ENCODE measurements at regions not wholly inside any gene's neighbourhood (a gene's known extent, or its start where the extent isn't known, plus 50 kb on each side); places are given as distances from the start of the nearest gene placed in this dataset.

GRCh38 chr1:91073299-91073698 is 51.5 kb upstream of the ZNF644 start:
- WGBS (ENCODE audit: insufficient coverage, low coverage, missing lambda C conversion rate), result 3% methylated on average over 2 of the region's 2 CpGs
- in situ Hi-C loops (cut with MboI), result no loop called here

GRCh38 chr1:91071838-91072237 is 50.0 kb upstream of the ZNF644 start:
- Histone ChIP-seq H3K9me1 (ENCODE audit: control insufficient read depth, insufficient read depth, low read length) (no peaks in the 10 kb centered on the region), H3K79me2 (ENCODE audit: control insufficient read depth, insufficient read depth, low read length) (no peaks in the 10 kb centered on the region), H3K4me2 (ENCODE audit: insufficient read depth, low read length) (no peak overlapping the region), H3K4me1 (replicated peaks in 1 of 2; ENCODE audit: control insufficient read depth in 2 of 2, insufficient read depth in 2 of 2, low read length in 2 of 2) (no peaks in the 10 kb centered on the region), H4K20me1 (replicated peaks; ENCODE audit: control insufficient read depth, insufficient read depth, low read length) (no peaks in the 10 kb centered on the region), H3K27me3 (ENCODE audit: control insufficient read depth in 2 of 2, insufficient read depth in 2 of 2, low read length in 2 of 2) (peaks cover 0 to 2% of the 10 kb centered on the region in 2 experiments; a peak in 1 of 5 replicates), H3K9ac (ENCODE audit: insufficient read depth in 1 of 2, low read depth in 2 of 2, low read length in 2 of 2) (no peak overlapping the region), H2AFZ (ENCODE audit: low read depth, low read length) (no peak overlapping the region), H3K36me3 (ENCODE audit: control insufficient read depth, insufficient read depth, low read length) (no peaks in the 10 kb centered on the region), H3K4me3 (no peak overlapping the region), H3K27ac (ENCODE audit: extremely low read depth, low read depth, low read length) (no peak overlapping the region), H3K9me3 (replicated peaks; ENCODE audit: control insufficient read depth, insufficient read depth, low read depth, low read length) (no peaks in the 10 kb centered on the region)
- intact Hi-C loops (cut with micrococcal nuclease), result no loop called here
- BruUV-seq (replicated peaks), result no TSS peak
- ATAC-seq, result no peak
- TF ChIP-seq ZNF146 (CRISPR knock-in tag; IDR thresholded peaks at IDR 0.05; ENCODE audit: unreplicated experiment) (peak; percentile 54), ZFP36 (IDR thresholded peaks at IDR 0.05; ENCODE audit: low read depth, low read length, partially characterized antibody) (no peak)
- DNase-seq (ENCODE audit: extremely low read depth in 1 of 4, low spot score in 3 of 4), result no peak
- no peak for FAIRE-seq
- CTCF ChIA-PET (ENCODE audit: low intra/inter-chr PET ratio), result no interaction called here
- WGBS (ENCODE audit: insufficient coverage, low coverage, missing lambda C conversion rate), result 19% methylated on average over 5 of the region's 5 CpGs
- in situ Hi-C loops (cut with MboI), result no loop called here
- POLR2A ChIA-PET, result no interaction called here

More at GRCh38 chr1:91073299-91073698, 51.5 kb upstream of the ZNF644 start:
- H2AFZ ChIP-seq (ENCODE audit: low read depth, low read length), result no peak overlapping the region
- H3K4me1 ChIP-seq (replicated peaks in 1 of 2; ENCODE audit: control insufficient read depth in 2 of 2, insufficient read depth in 2 of 2, low read length in 2 of 2), result no peaks in the 10 kb centered on the region
- FAIRE-seq (no peak), DNase-seq (ENCODE audit: extremely low read depth in 1 of 4, low spot score in 3 of 4) (no peak), ATAC-seq (no peak)
- no peaks in the 10 kb centered on the region for H4K20me1 ChIP-seq (replicated peaks; ENCODE audit: control insufficient read depth, insufficient read depth, low read length)
- CTCF ChIA-PET (ENCODE audit: low intra/inter-chr PET ratio), result no interaction called here
- POLR2A ChIA-PET, result no interaction called here
- H3K79me2 ChIP-seq (ENCODE audit: control insufficient read depth, insufficient read depth, low read length), result no peaks in the 10 kb centered on the region
- H3K9me1 ChIP-seq (ENCODE audit: control insufficient read depth, insufficient read depth, low read length), result no peaks in the 10 kb centered on the region
- no peak overlapping the region for H3K27ac ChIP-seq (ENCODE audit: extremely low read depth, low read depth, low read length)
- intact Hi-C loops (cut with micrococcal nuclease), result no loop called here
- H3K36me3 ChIP-seq (ENCODE audit: control insufficient read depth, insufficient read depth, low read length), result no peaks in the 10 kb centered on the region
- H3K27me3 ChIP-seq (ENCODE audit: control insufficient read depth in 2 of 2, insufficient read depth in 2 of 2, low read length in 2 of 2), result peaks cover 0 to 2% of the 10 kb centered on the region in 2 experiments; a peak in 1 of 5 replicates
- BruUV-seq (replicated peaks), result no TSS peak
- H3K9me3 ChIP-seq (replicated peaks; ENCODE audit: control insufficient read depth, insufficient read depth, low read depth, low read length), result no peaks in the 10 kb centered on the region
- H3K4me2 ChIP-seq (ENCODE audit: insufficient read depth, low read length), result no peak overlapping the region
- no peak overlapping the region for H3K4me3 ChIP-seq
- H3K9ac ChIP-seq (ENCODE audit: insufficient read depth in 1 of 2, low read depth in 2 of 2, low read length in 2 of 2), result no peak overlapping the region
- TF ChIP-seq TAF9B (IDR thresholded peaks at IDR 0.05; ENCODE audit: partially characterized antibody) (no peak), PRMT5 (CRISPR knock-in tag; IDR thresholded peaks at IDR 0.05) (no peak), DACH1 (IDR thresholded peaks at IDR 0.05; ENCODE audit: partially characterized antibody) (no peak), CHD1 (IDR thresholded peaks at IDR 0.05; ENCODE audit: low read length) (no peak), HDAC1 (IDR thresholded peaks at IDR 0.05) (no peak), SIN3A (IDR thresholded peaks at IDR 0.05; ENCODE audit: borderline replicate concordance in 2 of 2, control insufficient read depth in 1 of 2, low read depth in 2 of 2, low read length in 2 of 2) (no peak), DNMT1 (IDR thresholded peaks at IDR 0.05) (no peak), ZNF431 (CRISPR knock-in tag; IDR thresholded peaks at IDR 0.05) (no peak), CBX8 (IDR thresholded peaks at IDR 0.05; ENCODE audit: borderline replicate concordance, extremely low read depth, low read depth, low read length, poor library complexity, severe bottlenecking) (no peak)

All from K562 (cell line).